Lower leg skin (tissue), 4 donors: ENCODE measurements at regions not wholly inside any gene's neighbourhood (a gene's known extent, or its start where the extent isn't known, plus 50 kb on each side); places are given as distances from the start of the nearest gene placed in this dataset.

Source experiments
- DNase-seq, 2 donors: peaks; one replicate each; pipeline ENCODE4 v3.0.0-alpha.2; 2019; ENCODE audit warnings: low spot score in 2 of 2
- H3K4me3 ChIP-seq: fragments of 200-600 bp; sonication (generic); 2 replicates; pipeline ENCODE4 v1.5.1; 2017; ENCODE audit warnings: mild to moderate bottlenecking, low read depth; ENCODE audit not compliant: poor library complexity, severe bottlenecking
- POLR2A ChIP-seq, 2 donors: fragments of 450-650 bp; IDR thresholded peaks; one replicate each; pipeline ENCODE4 v1.6.1; 2016 to 2017; ENCODE audit warnings: antibody characterized with exemption in 2 of 2, mild to moderate bottlenecking in 1 of 2, moderate library complexity in 1 of 2
- WGBS, 2 donors: methylation state at CpG; one replicate each; pipeline ENCODE4 v1.1.5; 2018; 5-methylcytosine and 5-hydroxymethylcytosine counted together
- intact Hi-C: fragments of 100-400 bp; cut with DNase I; formaldehyde crosslinking; loops from one replicate; pipeline ENCODE4 v1.15.0; 2023; ENCODE audit warnings: low total_unique reads
- TF ChIP-seq, protein P1 (sequence below), 3 donors: fragments of 450-650 bp; IDR thresholded peaks; one replicate each; pipeline ENCODE4 v1.5.1; 2016; ENCODE audit warnings: antibody characterized with exemption in 3 of 3, mild to moderate bottlenecking in 3 of 3, moderate library complexity in 2 of 3

- DNase-seq, result no peak
- intact Hi-C loops, result no loop called here
- 71 to 72% methylated on average over 4 of the region's 4 CpGs for WGBS, 2 donors
- H3K4me3 ChIP-seq, result no peak overlapping the region
- TF ChIP-seq, protein P1, sequence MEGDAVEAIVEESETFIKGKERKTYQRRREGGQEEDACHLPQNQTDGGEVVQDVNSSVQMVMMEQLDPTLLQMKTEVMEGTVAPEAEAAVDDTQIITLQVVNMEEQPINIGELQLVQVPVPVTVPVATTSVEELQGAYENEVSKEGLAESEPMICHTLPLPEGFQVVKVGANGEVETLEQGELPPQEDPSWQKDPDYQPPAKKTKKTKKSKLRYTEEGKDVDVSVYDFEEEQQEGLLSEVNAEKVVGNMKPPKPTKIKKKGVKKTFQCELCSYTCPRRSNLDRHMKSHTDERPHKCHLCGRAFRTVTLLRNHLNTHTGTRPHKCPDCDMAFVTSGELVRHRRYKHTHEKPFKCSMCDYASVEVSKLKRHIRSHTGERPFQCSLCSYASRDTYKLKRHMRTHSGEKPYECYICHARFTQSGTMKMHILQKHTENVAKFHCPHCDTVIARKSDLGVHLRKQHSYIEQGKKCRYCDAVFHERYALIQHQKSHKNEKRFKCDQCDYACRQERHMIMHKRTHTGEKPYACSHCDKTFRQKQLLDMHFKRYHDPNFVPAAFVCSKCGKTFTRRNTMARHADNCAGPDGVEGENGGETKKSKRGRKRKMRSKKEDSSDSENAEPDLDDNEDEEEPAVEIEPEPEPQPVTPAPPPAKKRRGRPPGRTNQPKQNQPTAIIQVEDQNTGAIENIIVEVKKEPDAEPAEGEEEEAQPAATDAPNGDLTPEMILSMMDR (IDR thresholded peaks at IDR 0.05), result no peak
- TF ChIP-seq POLR2A (IDR thresholded peaks at IDR 0.05), result no peak
These were observed 167.9 kb upstream of the ZC3H12A start for GRCh38 chr1:37306461-37306860.

GRCh38 chr1:37306871-37307270 lies 167.5 kb upstream of the ZC3H12A start:
- no peak for DNase-seq
- WGBS, 2 donors, result 82 to 84% methylated on average over 11 of the region's 11 CpGs
- H3K4me3 ChIP-seq, result no peak overlapping the region
- intact Hi-C loops, result no loop called here
- TF ChIP-seq POLR2A (IDR thresholded peaks at IDR 0.05), result no peak
- TF ChIP-seq, protein P1 (IDR thresholded peaks at IDR 0.05), result no peak

- no peak overlapping the region for H3K4me3 ChIP-seq
- TF ChIP-seq, protein P1 (IDR thresholded peaks at IDR 0.05), result no peak
- TF ChIP-seq POLR2A (IDR thresholded peaks at IDR 0.05), result no peak
- DNase-seq, result no peak
- 70 to 76% methylated on average over 25 of the region's 25 CpGs for WGBS, 2 donors
- intact Hi-C loops, result no loop called here
These were observed 166.1 kb upstream of the ZC3H12A start for GRCh38 chr1:37308031-37308960.

DNA sequence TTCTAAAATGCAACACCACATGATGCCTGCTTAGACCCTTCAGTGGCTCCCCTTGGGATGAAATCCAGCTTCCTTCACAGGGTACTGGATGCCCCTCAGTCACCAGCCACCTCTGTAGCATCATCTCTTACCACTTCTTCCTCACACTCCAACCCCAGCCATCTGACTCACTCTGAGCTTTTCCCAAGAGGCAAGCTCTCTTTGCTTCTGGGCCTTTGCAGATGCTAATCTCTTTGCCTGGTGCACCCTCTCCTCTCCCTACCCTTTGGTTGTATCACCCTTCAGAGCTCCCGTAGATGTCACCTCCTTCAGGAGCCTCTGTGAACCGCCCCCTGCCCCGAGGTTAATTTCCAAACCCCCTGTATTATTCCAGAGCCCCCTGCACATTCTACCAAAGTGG lies 164.8 kb upstream of the ZC3H12A start:
- no peak for DNase-seq
- no peak overlapping the region for H3K4me3 ChIP-seq
- intact Hi-C loops, result no loop called here
- 68 to 74% methylated on average over 3 of the region's 3 CpGs for WGBS, 2 donors
- no peak for TF ChIP-seq POLR2A (IDR thresholded peaks at IDR 0.05)
- TF ChIP-seq, protein P1 (IDR thresholded peaks at IDR 0.05), result no peak

GRCh38 chr1:37310064-37310463 lies 164.3 kb upstream of the ZC3H12A start:
- H3K4me3 ChIP-seq, result no peak overlapping the region

More at GRCh38 chr1:37310064-37310463, 164.3 kb upstream of the ZC3H12A start:
- no peak for DNase-seq
- intact Hi-C loops, result no loop called here
- TF ChIP-seq, protein P1 (IDR thresholded peaks at IDR 0.05), result no peak
- no peak for TF ChIP-seq POLR2A (IDR thresholded peaks at IDR 0.05)
- WGBS, 2 donors, result 80 to 83% methylated on average over 13 of the region's 13 CpGs
